ENCODE measurements at regions not wholly inside any gene's neighbourhood (a gene's known extent, or its start where the extent isn't known, plus 50 kb on each side); places are given as distances from the start of the nearest gene placed in this dataset.
"Not testable (repeated sequence)": the region's sequence is repeated elsewhere in the genome, so short reads cannot be mapped to it uniquely, and the experiment has no call there.

- DNase-seq: no peak
Measured at GRCh38 chr2:184993746-184994145, 395.4 kb downstream of the ZNF804A start.

- DNase-seq: no peak
Measured at GRCh38 chr2:185006481-185006880, 408.2 kb downstream of the ZNF804A start.

- DNase-seq: no peak
Measured at GRCh38 chr2:185012643-185013042, 414.3 kb downstream of the ZNF804A start.

GRCh38 chr2:185014076-185014475, 415.7 kb downstream of the ZNF804A start:
- DNase-seq: no peak

GRCh38 chr2:185025891-185026290, 427.6 kb downstream of the ZNF804A start:
- not testable (repeated sequence) for DNase-seq

- no peak for DNase-seq
Measured at GRCh38 chr2:185035906-185036305, 437.6 kb downstream of the ZNF804A start.

- no peak for DNase-seq
Measured at GRCh38 chr2:185044323-185044874, 446.1 kb downstream of the ZNF804A start.

GRCh38 chr2:185050804-185051203, 452.5 kb downstream of the ZNF804A start:
- no peak for DNase-seq

GRCh38 chr2:185063761-185064160, 465.4 kb downstream of the ZNF804A start:
- no peak for DNase-seq

GRCh38 chr2:185066128-185066527, 467.8 kb downstream of the ZNF804A start:
- no peak for DNase-seq

- no peak for DNase-seq
Measured at GRCh38 chr2:185069107-185069506, 470.8 kb downstream of the ZNF804A start.

- no peak for DNase-seq
Measured at GRCh38 chr2:185074156-185074555, 475.8 kb downstream of the ZNF804A start.

- DNase-seq: no peak
Measured at GRCh38 chr2:185082749-185083148, 484.4 kb downstream of the ZNF804A start.

- DNase-seq: no peak
Measured at GRCh38 chr2:185108588-185108987, 510.3 kb downstream of the ZNF804A start.

- no peak for DNase-seq
Measured at GRCh38 chr2:185127412-185127811, 529.1 kb downstream of the ZNF804A start.

GRCh38 chr2:185128346-185128745, 530.0 kb downstream of the ZNF804A start:
- no peak for DNase-seq

GRCh38 chr2:185128996-185129395, 530.7 kb downstream of the ZNF804A start:
- no peak for DNase-seq

- DNase-seq: no peak
Measured at GRCh38 chr2:185130685-185131084, 532.4 kb downstream of the ZNF804A start.

GRCh38 chr2:185132501-185133041, 534.2 kb downstream of the ZNF804A start:
- no peak for DNase-seq

- no peak for DNase-seq
Measured at GRCh38 chr2:185137700-185138099, 539.4 kb downstream of the ZNF804A start.

GRCh38 chr2:185142677-185143076, 544.3 kb downstream of the ZNF804A start:
- no peak for DNase-seq

- DNase-seq: no peak
Measured at GRCh38 chr2:185144159-185144919, 546.0 kb downstream of the ZNF804A start.

GRCh38 chr2:185145316-185146121, 547.2 kb downstream of the ZNF804A start:
- no peak for DNase-seq

- no peak for DNase-seq
Measured at GRCh38 chr2:185147361-185147760, 549.0 kb downstream of the ZNF804A start.

All from activated CD4-positive, alpha-beta T cell treated with anti-CD3 and anti-CD28 coated beads, Interleukin-2, Interleukin-6, amounts not matched to agents 100 ng/mL and 50 ng/mL, durations not matched to agents 16 hours and 8 hours (primary cell).